Suprapubic skin (tissue), 4 donors: ENCODE measurements at regions not wholly inside any gene's neighbourhood (a gene's known extent, or its start where the extent isn't known, plus 50 kb on each side); places are given as distances from the start of the nearest gene placed in this dataset.

Experiments
- DNase-seq, 2 donors: peaks; one replicate each; pipeline ENCODE4 v3.0.0-alpha.2; 2019; ENCODE audit warnings: low spot score in 2 of 2
- H3K27ac ChIP-seq: fragments of 200-600 bp; sonication (generic); one replicate; pipeline ENCODE4 v1.5.1; 2019
- H3K27me3 ChIP-seq: fragments of 200-600 bp; sonication (generic); one replicate; pipeline ENCODE4 v1.5.1; 2019
- H3K36me3 ChIP-seq: fragments of 200-600 bp; sonication (generic); one replicate; pipeline ENCODE4 v1.5.1; 2019
- H3K4me1 ChIP-seq: fragments of 200-600 bp; sonication (generic); one replicate; pipeline ENCODE4 v1.5.1; 2019
- H3K4me3 ChIP-seq: fragments of 200-600 bp; sonication (generic); one replicate; pipeline ENCODE4 v1.5.1; 2019; ENCODE audit warnings: mild to moderate bottlenecking
- H3K9me3 ChIP-seq: fragments of 200-600 bp; sonication (generic); one replicate; pipeline ENCODE4 v1.5.1; 2019
- EP300 ChIP-seq: sonication (generic); formaldehyde crosslinking; IDR thresholded peaks from one replicate; pipeline ENCODE4 v1.6.1; 2017; ENCODE audit warnings: antibody characterized with exemption
- POLR2A ChIP-seq, 2 donors: fragments of 450-650 bp; IDR thresholded peaks; one replicate each; pipeline ENCODE4 v1.6.1; 2017; ENCODE audit warnings: antibody characterized with exemption in 2 of 2, mild to moderate bottlenecking in 2 of 2, moderate library complexity in 2 of 2
- POLR2AphosphoS5 ChIP-seq, 3 donors: sonication (generic); formaldehyde crosslinking; IDR thresholded peaks; one replicate each; pipeline ENCODE4 v1.6.1; 2017; ENCODE audit warnings: antibody characterized with exemption in 3 of 3
- WGBS: methylation state at CpG from one replicate; pipeline ENCODE4 v1.1.5; 2018; 5-methylcytosine and 5-hydroxymethylcytosine counted together
- TF ChIP-seq, protein P1 (sequence below), 2 donors: fragments of 200-600 bp in 1 of 2; fragments of 450-650 bp in 1 of 2; sonication (generic) in 1 of 2; IDR thresholded peaks; one replicate each; pipeline ENCODE4 v1.5.1; 2016 to 2019; ENCODE audit warnings: antibody characterized with exemption in 2 of 2, mild to moderate bottlenecking in 1 of 2, moderate library complexity in 1 of 2

DNA sequence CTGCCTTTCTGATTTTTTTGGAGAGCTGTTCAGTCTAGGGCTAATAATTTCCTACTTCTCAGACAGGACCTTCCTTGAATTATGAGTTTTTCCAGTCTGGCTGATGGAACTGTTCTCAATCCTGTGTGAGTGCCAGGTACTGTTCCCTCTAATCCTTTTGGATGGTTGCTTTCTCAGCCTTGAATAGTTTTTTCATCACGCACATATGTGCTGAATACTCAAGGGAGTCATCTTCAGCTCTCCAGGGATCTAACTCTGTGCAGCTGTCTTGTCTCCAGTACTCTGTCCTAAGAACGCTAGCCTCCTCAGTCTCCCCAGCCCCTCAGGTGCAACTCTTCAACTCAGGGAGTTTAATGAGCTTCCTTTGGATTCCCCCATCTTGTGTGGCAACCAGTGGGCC lies 93.2 kb downstream of the GASK1B start:
- DNase-seq: no peak
- H3K27me3 ChIP-seq: no peaks in the 10 kb centered on the region
- WGBS: 48% methylated on average over 2 of the region's 2 CpGs

DNA sequence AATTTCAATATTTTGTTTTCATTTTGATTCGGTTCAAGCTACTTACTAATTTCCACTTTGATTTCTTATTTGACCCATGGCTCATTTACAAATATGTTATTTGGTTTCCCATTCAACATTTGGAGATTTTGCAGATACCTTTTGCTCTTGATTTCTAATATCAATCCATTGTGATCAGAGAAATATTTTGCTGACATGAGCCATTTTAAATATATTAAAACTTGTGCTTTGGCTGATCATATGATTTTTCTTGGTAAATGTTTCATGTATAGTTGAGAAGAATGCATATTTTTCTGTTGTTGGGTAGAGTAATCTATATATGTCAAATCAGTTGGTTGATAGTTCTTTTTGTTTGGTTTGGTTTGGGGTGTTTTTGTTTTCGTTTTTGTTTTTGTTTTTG lies 95.0 kb downstream of the GASK1B start:
- DNase-seq: no peak
- WGBS: 100% methylated on average over 2 of the region's 2 CpGs
- H3K36me3 ChIP-seq: no peaks in the 10 kb centered on the region

More for the DNA sequence above, 93.2 kb downstream of the GASK1B start:
- H3K27ac ChIP-seq: no peak overlapping the region
- no peaks in the 10 kb centered on the region for H3K4me1 ChIP-seq
- H3K4me3 ChIP-seq: no peak overlapping the region
- H3K36me3 ChIP-seq: no peaks in the 10 kb centered on the region
- no peaks in the 10 kb centered on the region for H3K9me3 ChIP-seq
- TF ChIP-seq POLR2A (IDR thresholded peaks at IDR 0.05) (no peak), POLR2AphosphoS5 (IDR thresholded peaks at IDR 0.05) (no peak), EP300 (no peak)
- TF ChIP-seq, protein P1, sequence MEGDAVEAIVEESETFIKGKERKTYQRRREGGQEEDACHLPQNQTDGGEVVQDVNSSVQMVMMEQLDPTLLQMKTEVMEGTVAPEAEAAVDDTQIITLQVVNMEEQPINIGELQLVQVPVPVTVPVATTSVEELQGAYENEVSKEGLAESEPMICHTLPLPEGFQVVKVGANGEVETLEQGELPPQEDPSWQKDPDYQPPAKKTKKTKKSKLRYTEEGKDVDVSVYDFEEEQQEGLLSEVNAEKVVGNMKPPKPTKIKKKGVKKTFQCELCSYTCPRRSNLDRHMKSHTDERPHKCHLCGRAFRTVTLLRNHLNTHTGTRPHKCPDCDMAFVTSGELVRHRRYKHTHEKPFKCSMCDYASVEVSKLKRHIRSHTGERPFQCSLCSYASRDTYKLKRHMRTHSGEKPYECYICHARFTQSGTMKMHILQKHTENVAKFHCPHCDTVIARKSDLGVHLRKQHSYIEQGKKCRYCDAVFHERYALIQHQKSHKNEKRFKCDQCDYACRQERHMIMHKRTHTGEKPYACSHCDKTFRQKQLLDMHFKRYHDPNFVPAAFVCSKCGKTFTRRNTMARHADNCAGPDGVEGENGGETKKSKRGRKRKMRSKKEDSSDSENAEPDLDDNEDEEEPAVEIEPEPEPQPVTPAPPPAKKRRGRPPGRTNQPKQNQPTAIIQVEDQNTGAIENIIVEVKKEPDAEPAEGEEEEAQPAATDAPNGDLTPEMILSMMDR (IDR thresholded peaks at IDR 0.05): no peak

DNA sequence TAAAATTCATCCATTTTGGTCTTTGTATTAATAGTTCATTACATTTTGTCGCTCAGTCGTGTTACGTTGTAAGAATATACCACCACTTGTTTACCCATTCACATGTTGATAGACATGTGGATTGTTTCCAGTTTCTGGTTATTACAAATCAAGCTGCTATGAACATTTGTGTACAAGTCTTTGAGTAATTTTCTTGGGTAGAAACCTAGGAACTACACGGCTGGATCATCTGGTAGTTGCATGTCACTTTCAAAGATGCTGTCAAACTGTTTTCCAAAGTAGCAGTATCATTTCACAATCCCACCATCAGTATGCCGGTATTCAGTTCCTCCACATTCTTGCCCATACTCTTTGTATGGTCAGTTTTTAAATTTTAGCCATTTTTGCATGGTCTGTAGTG lies 98.0 kb downstream of the GASK1B start:
- no peak for TF ChIP-seq POLR2AphosphoS5 (IDR thresholded peaks at IDR 0.05)
- TF ChIP-seq POLR2A (IDR thresholded peaks at IDR 0.05): no peak
- TF ChIP-seq, protein P1 (IDR thresholded peaks at IDR 0.05): no peak
- no peak for TF ChIP-seq EP300
- Histone ChIP-seq H3K9me3 (no peaks in the 10 kb centered on the region), H3K27me3 (no peaks in the 10 kb centered on the region), H3K27ac (no peak overlapping the region), H3K4me1 (no peaks in the 10 kb centered on the region), H3K4me3 (no peak overlapping the region), H3K36me3 (no peaks in the 10 kb centered on the region)
- no peak for DNase-seq
- WGBS: 86% methylated on average over 5 of the region's 5 CpGs

More for the DNA sequence above, 95.0 kb downstream of the GASK1B start:
- H3K27me3 ChIP-seq: no peaks in the 10 kb centered on the region
- no peaks in the 10 kb centered on the region for H3K4me1 ChIP-seq
- H3K9me3 ChIP-seq: no peaks in the 10 kb centered on the region
- TF ChIP-seq POLR2A (IDR thresholded peaks at IDR 0.05) (no peak), EP300 (no peak), POLR2AphosphoS5 (IDR thresholded peaks at IDR 0.05) (no peak)
- TF ChIP-seq, protein P1 (IDR thresholded peaks at IDR 0.05): no peak
- H3K4me3 ChIP-seq: no peak overlapping the region
- no peak overlapping the region for H3K27ac ChIP-seq

DNA sequence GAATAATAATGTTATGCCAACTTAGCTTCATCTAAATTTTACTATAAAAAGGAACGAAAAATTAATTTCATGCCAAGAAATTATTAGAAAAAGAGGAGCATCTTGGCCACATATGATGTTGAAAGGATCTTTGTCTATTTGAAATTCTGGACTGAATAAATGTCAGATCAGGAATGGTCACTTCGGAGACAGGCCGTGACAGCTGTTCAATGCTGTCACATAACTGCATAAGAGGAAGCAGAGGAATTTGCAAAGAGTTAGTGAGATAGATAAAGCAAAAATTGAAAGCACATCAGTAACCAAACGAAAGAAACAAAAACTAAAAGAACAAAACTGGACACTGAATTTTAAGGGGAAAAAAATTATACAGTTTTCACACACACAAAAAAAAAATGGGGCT lies 100.9 kb downstream of the GASK1B start:
- Histone ChIP-seq H3K36me3 (no peaks in the 10 kb centered on the region), H3K4me1 (no peaks in the 10 kb centered on the region), H3K4me3 (no peak overlapping the region), H3K27ac (no peak overlapping the region), H3K27me3 (no peaks in the 10 kb centered on the region), H3K9me3 (no peaks in the 10 kb centered on the region)
- 62% methylated on average over 4 of the region's 4 CpGs for WGBS
- TF ChIP-seq POLR2AphosphoS5 (IDR thresholded peaks at IDR 0.05) (no peak), EP300 (no peak), POLR2A (IDR thresholded peaks at IDR 0.05) (no peak)
- TF ChIP-seq, protein P1 (IDR thresholded peaks at IDR 0.05): no peak
- DNase-seq: no peak

DNA sequence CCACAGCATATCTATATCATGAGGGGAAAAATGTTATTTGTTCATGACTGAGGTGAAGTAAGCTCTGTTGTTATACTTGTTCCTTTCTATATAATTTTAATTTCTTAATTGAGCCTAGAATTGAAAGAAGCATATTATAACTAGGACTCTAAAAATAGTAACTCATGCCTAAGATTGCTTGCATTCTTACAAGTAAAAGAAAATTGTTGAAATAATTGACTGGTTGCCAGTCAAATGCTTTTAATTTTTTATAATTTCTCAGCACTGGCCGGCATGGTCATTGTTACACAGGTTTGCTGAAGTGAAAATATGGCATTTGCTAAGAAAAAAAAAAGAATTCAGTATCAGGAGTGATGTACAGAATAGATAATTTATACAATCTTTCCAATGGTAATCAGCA lies 104.8 kb downstream of the GASK1B start:
- no peak for DNase-seq
- H3K4me1 ChIP-seq: no peaks in the 10 kb centered on the region
- H3K36me3 ChIP-seq: no peaks in the 10 kb centered on the region
- H3K27me3 ChIP-seq: no peaks in the 10 kb centered on the region
- 48% methylated on average over 1 of the region's 1 CpG for WGBS
- no peak overlapping the region for H3K4me3 ChIP-seq
- TF ChIP-seq POLR2AphosphoS5 (IDR thresholded peaks at IDR 0.05): no peak
- TF ChIP-seq, protein P1 (IDR thresholded peaks at IDR 0.05): no peak
- no peak for TF ChIP-seq POLR2A (IDR thresholded peaks at IDR 0.05)
- no peak for TF ChIP-seq EP300
- H3K9me3 ChIP-seq: no peaks in the 10 kb centered on the region
- H3K27ac ChIP-seq: no peak overlapping the region
